Hippocampal formation (tissue), 2 donors: ENCODE measurements at regions not wholly inside any gene's neighbourhood (a gene's known extent, or its start where the extent isn't known, plus 50 kb on each side); places are given as distances from the start of the nearest gene placed in this dataset.

Source experiments
- DNase-seq, 2 donors: peaks; one replicate each; lab custom pipeline; 2025; lab: John Stamatoyannopoulos, UW

DNA sequence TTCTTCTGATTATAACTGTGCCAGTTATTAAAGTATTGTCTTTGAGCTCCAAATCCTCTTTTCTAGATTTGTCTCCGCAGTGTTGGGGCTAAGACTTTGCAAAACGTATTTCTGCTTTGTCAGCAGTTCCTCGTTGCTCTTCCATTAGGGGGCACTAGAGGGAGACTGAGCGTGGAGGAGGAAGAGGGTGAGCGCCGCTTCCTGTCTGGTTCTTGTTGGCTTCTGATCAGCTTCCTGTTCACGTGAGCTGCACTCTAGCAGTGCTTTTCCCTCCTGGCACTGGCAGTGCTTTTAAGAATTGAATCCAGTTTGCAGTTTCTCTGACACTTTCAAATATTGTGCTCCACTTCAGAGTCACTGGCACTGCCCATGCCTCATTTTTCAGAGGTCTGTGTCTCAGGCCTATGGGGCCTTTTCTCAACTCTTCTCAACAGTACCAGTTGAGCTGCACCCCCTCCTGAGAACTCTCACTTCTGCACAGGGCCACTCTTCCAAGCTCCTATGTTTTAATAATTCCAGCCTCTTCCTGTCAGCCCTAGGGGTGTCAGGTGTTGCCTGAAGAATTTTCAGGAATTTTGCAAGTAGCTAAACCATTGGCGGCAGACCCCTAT lies 54.4 kb upstream of the LCORL start:
- no peak for DNase-seq

DNA sequence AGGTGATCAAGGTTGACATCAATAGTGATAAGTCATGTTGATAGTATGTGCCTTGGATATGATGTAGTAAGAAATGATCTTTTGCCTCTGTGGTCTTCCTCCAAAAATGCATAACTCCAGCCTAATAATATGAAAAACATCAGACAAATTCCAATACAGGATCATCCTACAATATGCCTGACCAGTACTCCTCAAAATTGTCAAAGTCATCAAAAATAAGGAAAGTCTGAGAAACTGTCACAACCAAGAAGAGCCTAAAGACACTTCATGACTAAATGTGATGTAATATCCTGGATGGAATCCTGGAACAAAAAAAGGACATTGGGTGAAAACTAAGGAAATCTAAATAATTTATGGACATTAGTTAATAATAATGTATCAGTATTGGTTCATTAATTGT lies 50.3 kb upstream of the LCORL start:
- no peak for DNase-seq
